GM18870 (cell line): ENCODE measurements at regions not wholly inside any gene's neighbourhood (a gene's known extent, or its start where the extent isn't known, plus 50 kb on each side); places are given as distances from the start of the nearest gene placed in this dataset.
"Not testable (repeated sequence)": the region's sequence is repeated elsewhere in the genome, so short reads cannot be mapped to it uniquely, and the experiment has no call there.

Experiments
- ATAC-seq: cut with Tn5 transposase; IDR thresholded peaks from one replicate; pipeline ENCODE4 v1.9.1; 2021; ENCODE audit warnings: moderate library complexity; ENCODE audit not compliant: unreplicated experiment

- ATAC-seq, result no peak
Measured at GRCh38 chr14:27338012-27338411, 740.2 kb upstream of the NOVA1 start.

DNA sequence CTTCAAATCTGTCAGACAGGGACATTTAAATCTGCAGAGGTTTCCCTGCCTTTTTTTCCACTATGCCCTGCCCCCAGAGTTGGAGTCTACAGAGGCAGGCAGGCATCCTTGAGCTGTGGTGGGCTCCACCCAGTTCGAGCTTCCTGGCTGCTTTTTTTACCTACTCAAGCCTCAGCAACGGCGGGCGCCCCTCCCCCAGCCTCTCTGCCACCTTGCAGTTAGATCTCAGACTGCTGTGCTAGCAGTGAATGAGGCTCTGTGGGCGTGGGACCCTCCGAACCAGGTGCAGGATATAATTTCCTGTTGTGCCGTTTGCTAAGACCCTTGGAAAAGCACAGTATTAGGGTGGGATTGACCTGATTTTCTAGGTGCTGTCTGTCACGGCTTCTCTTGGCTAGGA is 765.2 kb upstream of the NOVA1 start:
- not testable (repeated sequence) for ATAC-seq

DNA sequence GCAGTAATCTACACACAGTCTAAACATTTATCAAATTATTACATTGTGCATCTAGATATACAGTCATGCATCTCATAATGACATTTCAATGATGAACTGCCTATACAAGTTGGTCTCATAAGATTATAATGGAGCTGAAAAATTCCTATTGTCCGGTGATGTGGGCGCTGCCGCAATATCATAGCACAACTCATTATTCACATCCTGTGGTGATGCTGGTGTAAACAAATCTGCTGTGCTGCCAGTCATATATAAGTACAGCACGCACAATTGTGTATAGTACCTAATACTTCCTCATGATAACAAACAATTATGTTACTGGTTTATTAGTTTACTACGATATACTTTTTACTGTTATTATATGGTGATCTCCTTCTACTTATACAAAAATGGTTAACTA is 768.8 kb upstream of the NOVA1 start:
- no peak for ATAC-seq

DNA sequence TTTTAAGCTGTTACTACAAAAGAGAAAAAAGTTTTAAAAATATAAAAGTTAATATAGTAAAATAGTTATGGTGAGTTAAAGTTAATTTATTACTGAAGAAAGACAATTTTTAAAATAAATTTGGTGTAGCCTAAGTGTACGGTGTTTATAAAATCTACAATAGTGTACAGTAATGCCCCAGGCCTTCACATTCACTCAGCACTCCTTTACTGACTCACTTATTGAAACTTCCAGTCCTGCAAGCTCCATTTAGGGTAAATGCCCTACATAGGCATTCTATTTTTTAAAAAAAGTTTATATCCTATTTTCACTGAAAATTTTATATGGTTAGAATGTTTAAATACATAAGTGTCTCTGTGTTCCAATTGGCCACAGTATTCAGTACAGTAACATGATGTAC is 769.5 kb upstream of the NOVA1 start:
- ATAC-seq, result no peak

DNA sequence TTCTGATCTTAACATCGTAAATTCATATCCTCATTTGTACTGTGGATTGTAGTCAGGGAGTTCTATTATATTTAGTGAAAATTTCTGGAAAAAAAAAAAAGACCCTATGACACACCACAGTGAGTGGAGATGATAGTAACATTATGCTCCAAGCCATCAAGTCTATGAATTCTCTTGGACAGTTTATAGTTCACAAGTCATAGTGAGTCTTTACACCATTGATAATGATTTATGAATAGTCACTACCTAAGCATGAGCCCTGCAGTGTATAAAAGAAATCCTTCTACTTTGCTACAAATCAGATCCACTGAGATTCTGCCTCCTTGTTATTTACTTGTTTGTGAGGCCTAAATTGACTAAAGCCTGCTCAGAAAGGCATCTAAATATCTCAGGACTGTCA is 772.2 kb upstream of the NOVA1 start:
- ATAC-seq, result no peak

- no peak for ATAC-seq
Measured at GRCh38 chr14:27370775-27371174, 772.9 kb upstream of the NOVA1 start.

DNA sequence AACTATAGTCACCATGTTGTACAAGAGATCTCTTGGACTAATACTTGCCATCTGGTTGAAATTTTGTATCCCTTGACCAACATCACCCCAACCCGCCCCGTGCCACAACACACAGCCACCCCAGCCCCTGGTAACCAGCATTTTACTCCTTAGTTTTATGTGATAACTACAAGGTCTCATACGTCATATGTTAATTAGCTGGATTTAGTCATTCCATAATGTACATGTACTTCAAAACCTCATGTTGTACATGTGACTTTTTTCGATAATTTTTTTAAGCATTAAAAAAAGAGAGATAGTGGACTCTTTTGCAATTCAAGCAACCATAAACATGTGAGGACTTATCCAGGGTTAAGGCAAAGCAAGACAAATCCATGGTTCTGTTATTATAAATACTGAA is 773.4 kb upstream of the NOVA1 start:
- no peak for ATAC-seq

GRCh38 chr14:27371868-27372267 is 774.0 kb upstream of the NOVA1 start:
- no peak for ATAC-seq

GRCh38 chr14:27372771-27373170 is 774.9 kb upstream of the NOVA1 start:
- ATAC-seq, result no peak

- no peak for ATAC-seq
Measured at GRCh38 chr14:27384124-27384523, 786.3 kb upstream of the NOVA1 start.

DNA sequence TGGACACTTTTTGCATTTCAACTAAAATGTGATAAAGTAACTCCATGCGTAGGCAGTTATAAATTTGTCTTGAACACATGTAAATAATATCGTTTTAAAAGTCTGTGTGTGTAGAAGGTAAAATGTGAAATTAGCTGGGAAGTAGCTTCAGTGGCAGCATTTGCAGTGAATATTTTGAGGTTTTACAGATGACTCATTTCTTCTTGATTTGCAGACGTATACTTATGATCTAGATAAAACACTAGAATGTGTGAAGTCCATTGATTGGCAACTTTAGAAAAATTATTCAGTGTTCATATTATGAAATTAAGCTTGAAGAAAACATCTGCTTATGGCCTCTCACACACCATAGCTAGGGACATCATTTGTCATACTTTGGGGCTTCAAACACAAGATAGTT is 788.6 kb upstream of the NOVA1 start:
- no peak for ATAC-seq

DNA sequence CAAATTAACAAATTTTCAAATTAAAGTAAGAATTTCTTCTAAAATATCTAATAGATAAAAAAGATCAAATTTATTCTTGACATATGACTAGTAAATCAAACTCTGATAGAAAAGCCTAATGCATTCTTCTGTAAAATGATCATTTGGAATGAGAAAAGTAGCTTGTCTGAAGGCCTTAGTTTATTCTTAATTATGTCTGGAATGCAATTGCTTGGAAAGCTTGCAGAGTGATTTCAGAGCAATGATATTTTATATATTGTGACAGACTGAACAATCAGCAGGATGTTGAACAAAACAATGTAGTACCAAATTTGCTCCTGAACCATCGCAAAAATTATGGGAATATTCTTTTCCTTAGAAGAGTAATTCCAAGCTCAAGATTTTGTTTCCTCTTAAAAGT is 789.6 kb upstream of the NOVA1 start:
- no peak for ATAC-seq

- ATAC-seq, result no peak
Measured at GRCh38 chr14:27389402-27389801, 791.6 kb upstream of the NOVA1 start.

DNA sequence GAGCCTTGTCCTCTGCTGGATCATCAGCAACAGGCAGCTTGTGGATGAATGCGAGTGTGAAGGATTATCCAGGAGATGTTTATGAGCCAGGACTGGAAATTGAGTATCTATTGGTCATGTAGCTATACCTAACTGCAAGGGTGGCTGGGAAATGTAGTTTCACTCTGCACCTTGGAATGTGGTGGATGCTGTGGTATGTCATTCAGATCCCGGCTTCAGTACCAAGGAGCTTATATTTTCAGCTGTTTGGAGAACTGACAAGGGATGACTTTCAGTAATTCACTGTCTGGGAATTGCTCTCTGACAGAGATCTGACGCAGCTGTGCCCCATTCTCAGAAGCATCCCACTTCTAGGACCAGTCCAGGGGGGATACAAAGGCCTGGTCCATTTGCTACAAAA is 792.3 kb upstream of the NOVA1 start:
- no peak for ATAC-seq

GRCh38 chr14:27391331-27391730 is 793.5 kb upstream of the NOVA1 start:
- no peak for ATAC-seq

DNA sequence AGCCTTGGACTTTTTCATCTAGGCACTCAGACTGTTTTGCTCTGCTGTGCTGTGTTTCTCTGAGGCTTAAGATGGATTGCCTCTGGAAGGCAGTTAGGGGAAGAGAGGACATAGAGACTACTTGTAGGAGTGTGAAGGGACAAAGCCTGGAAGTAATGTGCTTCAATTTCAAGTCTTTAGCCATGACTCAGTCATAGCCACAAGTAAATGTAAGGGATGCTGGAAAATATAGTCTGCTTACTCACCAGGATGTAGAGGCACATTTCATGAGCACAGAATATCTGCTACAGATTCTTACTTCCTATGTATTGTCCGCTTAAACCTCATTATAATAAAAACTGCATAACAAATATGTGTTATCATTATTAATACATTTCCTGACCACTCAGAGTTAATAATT is 794.3 kb upstream of the NOVA1 start:
- no peak for ATAC-seq

DNA sequence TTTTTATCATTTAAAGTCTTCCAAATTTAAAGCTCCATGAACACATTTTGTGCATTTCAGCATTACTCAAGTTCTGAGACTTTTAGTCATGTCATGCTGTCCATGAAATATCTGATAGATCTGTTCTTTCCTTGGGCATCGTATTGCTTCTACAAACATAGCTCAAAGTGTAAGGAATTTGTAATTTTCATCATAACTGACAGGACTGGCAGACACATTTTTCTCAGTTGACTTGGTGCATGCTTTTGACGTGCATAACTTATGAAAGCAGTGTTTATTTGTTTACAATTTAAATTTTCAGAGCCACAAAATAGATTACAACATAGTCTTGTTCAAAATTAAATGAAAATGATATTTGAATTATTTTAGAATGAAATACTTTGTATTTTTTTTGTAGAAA is 812.1 kb upstream of the NOVA1 start:
- ATAC-seq, result no peak

DNA sequence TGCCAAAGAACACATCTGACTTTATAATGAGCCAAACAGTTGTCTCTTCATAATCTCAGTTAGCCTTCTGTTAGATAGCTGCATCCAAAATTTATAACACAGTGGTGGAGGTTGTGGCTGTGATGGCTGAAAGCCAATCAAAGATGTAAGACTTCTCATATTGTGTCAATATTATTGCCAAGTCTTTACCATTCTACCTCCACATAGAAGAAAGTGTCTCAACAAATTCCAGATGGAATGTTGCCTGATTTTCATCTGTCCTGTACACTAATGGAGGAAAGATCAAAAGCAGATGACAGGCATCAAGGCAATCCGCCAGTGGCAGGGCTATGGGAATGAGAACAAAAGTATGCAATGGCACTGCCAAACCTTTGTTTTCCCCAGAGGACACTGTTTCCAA is 813.1 kb upstream of the NOVA1 start:
- no peak for ATAC-seq

DNA sequence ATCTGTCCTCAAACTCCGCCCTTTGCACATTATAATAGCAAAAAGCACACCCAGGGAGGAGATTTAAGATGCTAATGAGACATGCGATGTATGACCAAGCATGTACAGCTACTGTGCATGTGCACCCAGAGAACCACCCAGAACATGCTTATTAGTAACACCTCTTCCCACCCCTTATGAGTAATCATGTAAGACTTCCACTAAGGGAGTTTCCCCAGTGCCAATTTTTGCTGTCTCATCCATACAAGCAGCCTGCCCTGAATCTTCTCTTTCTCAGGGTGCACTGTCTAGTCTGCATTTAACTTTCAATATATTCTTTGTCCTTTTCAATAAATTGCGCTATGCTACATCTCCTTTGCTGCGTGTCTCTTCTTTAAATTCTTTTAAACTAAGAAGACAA is 830.0 kb upstream of the NOVA1 start:
- ATAC-seq, result no peak

DNA sequence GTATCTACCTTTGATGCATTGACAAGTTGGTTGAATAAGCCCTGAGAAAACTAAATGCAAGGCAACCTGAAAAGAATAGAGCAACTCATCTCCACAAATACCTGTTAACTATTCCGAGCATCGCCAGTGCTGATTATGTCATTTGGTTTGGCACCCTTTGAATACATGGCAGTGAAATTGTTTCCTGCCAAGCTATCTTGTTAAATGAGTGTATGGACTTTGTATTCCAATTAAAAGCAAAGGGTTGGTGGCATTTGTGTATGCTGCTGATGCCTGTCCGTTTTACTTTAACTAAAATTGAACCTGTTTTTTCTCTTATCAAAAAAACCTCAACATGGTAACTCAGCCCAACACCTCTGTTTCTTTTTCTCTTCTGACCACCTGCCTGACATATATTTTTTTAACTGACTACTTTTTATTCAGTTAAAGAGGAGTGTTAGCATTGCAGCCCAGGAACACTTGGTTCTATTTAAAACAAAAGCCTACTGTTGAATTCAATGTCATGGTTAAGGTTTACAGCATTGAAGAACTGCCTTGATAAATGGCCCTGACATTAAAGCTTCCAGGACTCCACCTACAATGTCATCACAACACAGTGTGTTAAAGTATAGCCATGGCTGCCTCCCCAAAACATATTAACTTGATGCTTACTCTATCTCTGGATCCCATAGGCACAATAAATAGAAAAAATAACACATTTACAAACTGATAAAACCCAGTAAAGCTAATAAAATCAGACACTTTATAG is 838.3 kb upstream of the NOVA1 start:
- ATAC-seq, result no peak

DNA sequence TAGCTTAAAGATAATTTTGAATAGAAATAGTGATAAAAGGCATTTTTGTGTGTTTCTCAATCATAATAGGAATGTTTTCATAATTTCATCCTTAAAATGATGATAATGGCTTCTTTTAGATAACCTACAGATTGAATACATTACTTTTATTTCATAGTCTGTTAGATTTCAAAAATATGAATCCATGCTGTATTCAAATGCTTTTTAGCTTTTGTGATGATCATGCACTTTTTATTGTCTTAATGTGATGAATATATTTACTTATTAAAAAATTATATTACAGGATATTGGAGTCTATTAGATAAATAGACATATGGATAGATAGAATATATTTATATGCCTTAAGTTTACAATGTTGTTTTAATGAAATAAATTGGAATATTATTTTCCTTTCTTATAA is 886.8 kb upstream of the NOVA1 start:
- ATAC-seq, result no peak

GRCh38 chr14:27485193-27485592 is 887.4 kb upstream of the NOVA1 start:
- ATAC-seq, result no peak

GRCh38 chr14:27506272-27506671 is 908.4 kb upstream of the NOVA1 start:
- no peak for ATAC-seq
